IPS-18a (cell line): ENCODE measurements at regions not wholly inside any gene's neighbourhood (a gene's known extent, or its start where the extent isn't known, plus 50 kb on each side); places are given as distances from the start of the nearest gene placed in this dataset.
"Not testable (repeated sequence)": the region's sequence is repeated elsewhere in the genome, so short reads cannot be mapped to it uniquely, and the experiment has no call there.

Source experiments
- H3K27ac ChIP-seq: one replicate; pipeline ENCODE4 v1.5.1; 2013; ENCODE audit warnings: low read length
- H3K27me3 ChIP-seq: one replicate; pipeline ENCODE4 v1.6.1; 2013; ENCODE audit warnings: mild to moderate bottlenecking, low read length; ENCODE audit not compliant: control insufficient read depth, insufficient read depth
- H3K36me3 ChIP-seq: one replicate; pipeline ENCODE4 v1.6.1; 2013; ENCODE audit warnings: low read depth, low read length; ENCODE audit not compliant: control insufficient read depth
- H3K4me1 ChIP-seq: one replicate; pipeline ENCODE4 v1.6.1; 2013; ENCODE audit warnings: low read depth, low read length; ENCODE audit not compliant: control insufficient read depth
- H3K4me3 ChIP-seq: one replicate; pipeline ENCODE4 v1.5.1; 2013; ENCODE audit warnings: low read length
- H3K9ac ChIP-seq: one replicate; pipeline ENCODE4 v1.6.1; 2013; ENCODE audit warnings: mild to moderate bottlenecking, low read length, moderate library complexity
- H3K9me3 ChIP-seq: one replicate; pipeline ENCODE4 v1.6.1; 2013; ENCODE audit warnings: low read depth, low read length; ENCODE audit not compliant: control insufficient read depth

DNA sequence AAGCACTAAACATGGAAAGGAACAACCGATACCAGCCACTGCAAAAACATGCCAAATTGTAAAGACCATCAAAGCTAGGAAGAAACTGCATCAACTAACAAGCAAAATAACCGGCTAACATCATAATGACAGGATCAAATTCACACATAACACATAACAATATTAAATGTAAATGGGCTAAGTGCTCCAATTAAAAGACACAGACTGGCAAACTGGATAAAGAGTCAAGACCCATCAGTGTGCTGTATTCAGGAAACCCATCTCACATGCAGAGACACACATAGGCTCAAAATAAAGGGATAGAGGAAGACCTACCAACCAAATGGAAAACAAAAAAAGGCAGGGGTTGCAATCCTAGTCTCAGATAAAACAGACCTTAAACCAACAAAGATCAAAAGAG, 72.1 kb upstream of the ZNF366 start:
- not testable (repeated sequence) for H3K36me3 ChIP-seq, H3K4me1 ChIP-seq, H3K4me3 ChIP-seq, H3K9me3 ChIP-seq, H3K9ac ChIP-seq, H3K27me3 ChIP-seq, H3K27ac ChIP-seq

DNA sequence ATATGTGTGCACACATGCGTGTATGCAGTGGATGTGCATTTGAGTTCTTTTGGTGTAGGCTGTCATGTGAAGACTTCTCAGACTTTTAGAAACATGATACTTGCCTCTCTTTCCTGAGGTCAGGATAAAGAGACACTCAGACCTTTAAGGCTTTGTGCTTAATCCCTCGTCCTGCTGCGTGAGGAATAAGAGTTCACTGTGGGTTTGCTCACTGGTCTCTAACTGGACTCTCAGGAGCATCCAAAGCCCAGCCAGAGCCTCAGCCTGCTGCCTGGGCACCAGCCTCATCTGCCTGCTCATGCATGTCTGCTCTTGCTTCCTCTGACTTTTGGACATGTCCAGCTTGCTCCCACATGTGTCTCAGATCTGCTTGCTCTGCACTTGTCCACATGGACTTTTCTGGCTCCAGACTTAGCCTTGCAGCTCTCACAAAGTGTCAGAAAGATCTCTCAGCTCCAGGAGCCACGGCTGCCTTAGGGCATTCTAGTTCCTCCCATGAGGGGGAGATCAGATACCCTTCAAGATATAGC, 65.1 kb upstream of the ZNF366 start:
- Histone ChIP-seq H3K9me3 (no peaks in the 10 kb centered on the region), H3K36me3 (no peaks in the 10 kb centered on the region), H3K4me3 (no peak overlapping the region), H3K4me1 (no peaks in the 10 kb centered on the region), H3K27me3 (no peaks in the 10 kb centered on the region), H3K9ac (no peak overlapping the region), H3K27ac (no peak overlapping the region)

DNA sequence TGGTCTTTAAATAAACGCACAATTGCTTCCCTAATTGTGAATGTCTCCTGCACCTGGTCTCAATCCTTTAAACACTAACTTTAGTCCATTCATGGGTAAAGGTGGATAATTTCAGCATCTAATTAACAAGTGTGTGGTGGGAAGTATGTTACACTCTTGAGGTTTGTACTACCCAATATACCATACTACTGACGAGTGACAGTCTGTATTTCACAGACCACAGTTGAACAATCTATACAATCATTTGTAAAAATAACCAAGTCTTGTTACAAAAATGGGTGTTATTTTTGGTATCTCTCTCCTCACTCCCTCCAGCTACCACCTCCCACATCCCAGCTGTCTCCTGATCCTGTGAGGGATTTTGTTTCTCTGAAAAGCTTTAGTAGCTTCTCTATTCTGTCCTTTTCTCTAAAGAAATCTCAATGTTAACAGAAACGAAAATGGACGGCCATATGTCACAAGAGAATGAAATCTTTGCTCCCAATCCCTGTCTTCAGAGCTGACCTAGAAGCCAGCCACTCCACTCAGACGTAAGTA, 62.3 kb upstream of the ZNF366 start:
- no peaks in the 10 kb centered on the region for H3K27me3 ChIP-seq
- H3K9ac ChIP-seq, result no peak overlapping the region
- no peaks in the 10 kb centered on the region for H3K4me1 ChIP-seq
- H3K9me3 ChIP-seq, result no peaks in the 10 kb centered on the region
- H3K27ac ChIP-seq, result no peak overlapping the region
- H3K4me3 ChIP-seq, result no peak overlapping the region
- no peaks in the 10 kb centered on the region for H3K36me3 ChIP-seq

DNA sequence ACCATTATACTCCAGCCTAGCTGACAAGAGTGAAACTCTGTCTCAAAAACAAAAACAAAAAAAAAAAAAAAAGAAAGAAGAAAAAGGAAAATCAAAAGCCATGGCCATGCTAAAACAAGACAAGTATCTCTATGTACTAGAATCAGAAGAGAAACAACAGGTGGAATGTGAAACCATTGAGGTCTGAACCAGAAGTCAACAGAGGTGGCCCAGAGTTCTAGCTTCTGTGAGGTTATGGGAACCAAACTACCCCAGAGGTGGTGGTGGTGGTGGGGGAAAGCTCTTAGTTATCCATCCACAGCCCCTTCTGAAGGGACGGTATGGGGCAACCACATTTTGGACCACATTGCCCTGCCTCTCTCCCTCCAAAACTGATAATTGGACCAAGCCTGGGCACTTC, 59.5 kb upstream of the ZNF366 start:
- H3K4me3 ChIP-seq, result no peak overlapping the region

DNA sequence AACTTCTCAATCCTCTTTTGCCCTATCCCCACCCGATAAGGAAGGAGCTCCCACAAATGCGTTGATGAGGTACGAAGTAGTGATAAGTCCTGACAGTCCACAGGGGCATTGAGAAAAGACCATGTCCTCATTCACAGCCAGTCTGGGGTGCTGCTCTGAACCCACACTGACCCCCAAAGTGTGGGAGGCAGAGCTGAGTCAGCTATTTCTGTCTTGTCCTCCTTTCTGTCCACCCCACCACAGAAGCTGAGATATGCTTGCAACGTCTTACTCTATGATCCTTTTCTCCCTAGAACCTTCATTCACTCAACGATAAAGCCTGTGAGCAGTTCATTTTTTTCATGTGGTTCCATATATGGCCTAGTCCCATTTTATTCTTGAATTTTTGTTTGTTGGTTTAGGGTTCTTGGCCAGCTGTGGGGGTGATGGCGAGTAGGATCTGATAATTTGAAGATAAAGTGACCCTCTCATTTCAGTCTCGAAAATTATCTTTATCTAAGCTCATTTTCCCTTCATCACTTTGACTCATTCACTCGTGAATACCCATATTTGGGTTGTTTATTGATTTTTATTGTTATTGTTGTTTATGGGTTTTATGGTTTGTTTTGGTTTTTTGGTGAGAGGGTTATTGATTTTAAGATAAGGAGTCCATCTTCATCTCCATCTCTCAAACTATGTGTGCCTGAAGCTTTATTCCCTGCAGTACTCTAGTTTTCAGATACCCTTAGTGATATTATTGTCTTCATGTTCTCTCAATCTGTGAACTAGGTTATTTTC, 58.5 kb upstream of the ZNF366 start:
- Histone ChIP-seq H3K36me3 (no peaks in the 10 kb centered on the region), H3K9me3 (no peaks in the 10 kb centered on the region), H3K4me3 (no peak overlapping the region), H3K4me1 (peaks cover 5% of the 10 kb centered on the region), H3K9ac (no peak overlapping the region), H3K27me3 (no peaks in the 10 kb centered on the region), H3K27ac (no peak overlapping the region)

More for the DNA sequence above, 59.5 kb upstream of the ZNF366 start:
- Histone ChIP-seq H3K4me1 (peaks cover under 1% of the 10 kb centered on the region), H3K27ac (no peak overlapping the region), H3K27me3 (no peaks in the 10 kb centered on the region), H3K9ac (no peak overlapping the region), H3K9me3 (no peaks in the 10 kb centered on the region), H3K36me3 (no peaks in the 10 kb centered on the region)

- Histone ChIP-seq H3K27me3 (peaks cover 1% of the 10 kb centered on the region), H3K27ac (no peak overlapping the region), H3K4me1 (peaks cover 13% of the 10 kb centered on the region), H3K9ac (no peak overlapping the region), H3K9me3 (no peaks in the 10 kb centered on the region), H3K4me3 (no peak overlapping the region), H3K36me3 (no peaks in the 10 kb centered on the region)
Measured at GRCh38 chr5:72562717-72563116, 55.5 kb upstream of the ZNF366 start.

- no peak overlapping the region for H3K9ac ChIP-seq
- no peak overlapping the region for H3K27ac ChIP-seq
- peaks cover 19% of the 10 kb centered on the region for H3K4me1 ChIP-seq
- H3K9me3 ChIP-seq, result no peaks in the 10 kb centered on the region
- H3K27me3 ChIP-seq, result peaks cover 6% of the 10 kb centered on the region
- H3K36me3 ChIP-seq, result no peaks in the 10 kb centered on the region
- no peak overlapping the region for H3K4me3 ChIP-seq
Measured at GRCh38 chr5:72561148-72561972, 54.1 kb upstream of the ZNF366 start.

GRCh38 chr5:72559866-72560766, 52.9 kb upstream of the ZNF366 start:
- H3K27ac ChIP-seq, result no peak overlapping the region
- H3K27me3 ChIP-seq, result peaks cover 6% of the 10 kb centered on the region
- H3K36me3 ChIP-seq, result no peaks in the 10 kb centered on the region
- H3K9ac ChIP-seq, result no peak overlapping the region
- no peaks in the 10 kb centered on the region for H3K9me3 ChIP-seq
- H3K4me3 ChIP-seq, result no peak overlapping the region
- H3K4me1 ChIP-seq, result peaks cover 30% of the 10 kb centered on the region

DNA sequence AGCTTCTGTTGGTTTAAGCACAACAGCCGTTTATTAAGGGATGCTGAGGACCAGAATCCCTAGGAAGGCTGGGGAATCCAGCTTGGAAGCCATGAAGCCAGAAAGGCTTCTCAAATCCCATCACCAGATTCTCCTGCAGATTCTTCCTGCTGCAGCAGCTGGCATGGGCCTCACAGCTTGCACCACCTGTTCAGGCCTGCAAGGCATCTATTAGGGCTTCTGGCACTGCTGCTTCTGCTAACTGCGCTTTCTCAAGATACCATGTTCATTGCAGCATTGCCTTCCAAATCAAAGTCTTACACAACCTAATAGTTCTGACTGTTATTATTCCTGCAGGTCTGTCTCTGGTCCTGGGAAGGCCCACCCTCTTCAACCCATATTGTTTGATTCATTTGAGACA, 51.2 kb upstream of the ZNF366 start:
- no peaks in the 10 kb centered on the region for H3K9me3 ChIP-seq
- no peak overlapping the region for H3K9ac ChIP-seq
- H3K27me3 ChIP-seq, result peaks cover 6% of the 10 kb centered on the region
- peaks cover 31% of the 10 kb centered on the region for H3K4me1 ChIP-seq
- no peaks in the 10 kb centered on the region for H3K36me3 ChIP-seq
- no peak overlapping the region for H3K27ac ChIP-seq
- H3K4me3 ChIP-seq, result no peak overlapping the region

- Histone ChIP-seq H3K9me3 (no peaks in the 10 kb centered on the region), H3K27me3 (peaks cover 6% of the 10 kb centered on the region), H3K4me1 (peaks cover 31% of the 10 kb centered on the region), H3K27ac (no peak overlapping the region), H3K36me3 (no peaks in the 10 kb centered on the region), H3K4me3 (no peak overlapping the region), H3K9ac (no peak overlapping the region)
Measured at GRCh38 chr5:72558046-72558336, 50.8 kb upstream of the ZNF366 start.
